ENCODE measurements at regions not wholly inside any gene's neighbourhood (a gene's known extent, or its start where the extent isn't known, plus 50 kb on each side); places are given as distances from the start of the nearest gene placed in this dataset.
A peak's percentile ranks its signal among the peaks of the same experiment; 100 is the strongest.

DNA sequence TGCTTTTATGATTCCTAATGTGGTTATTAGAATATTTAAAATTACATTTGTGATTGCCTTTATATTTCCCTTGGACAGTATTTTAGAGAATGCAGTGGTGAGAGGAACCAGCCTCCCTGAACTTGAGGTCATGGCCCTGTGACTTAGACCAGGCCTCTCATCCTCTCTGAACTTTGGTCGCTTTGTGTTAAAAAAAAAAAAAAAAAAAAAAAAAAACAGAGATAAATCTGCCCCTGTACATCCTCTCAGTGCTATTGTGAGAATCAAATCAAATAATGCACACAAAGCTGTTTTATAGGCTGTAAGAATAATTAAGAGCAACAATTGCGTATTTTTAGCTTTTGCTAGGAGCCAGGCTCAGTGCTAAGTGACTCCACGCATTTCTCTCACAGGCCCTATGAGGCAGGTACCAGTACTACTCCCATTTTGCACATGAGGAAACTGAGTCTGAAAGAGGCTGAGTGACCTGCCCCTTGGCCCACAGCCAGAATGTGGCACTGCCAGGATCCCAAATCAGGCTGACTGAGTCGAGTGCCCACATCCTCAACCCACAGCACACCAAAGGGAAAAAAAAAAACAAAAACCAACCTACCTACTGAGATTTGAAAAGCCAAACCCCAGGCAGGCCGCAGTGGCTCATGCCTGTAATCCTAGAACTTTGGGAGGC is 110.3 kb upstream of the LARP1 start:
- TF ChIP-seq YY1 (IDR thresholded peaks at IDR 0.05; ENCODE audit: low read depth) (no peak), EGR1 (IDR thresholded peaks at IDR 0.05) (no peak), USF1 (IDR thresholded peaks at IDR 0.05) (no peak), FOXM1 (IDR thresholded peaks at IDR 0.05; ENCODE audit: borderline replicate concordance, low read depth) (no peak), TCF12 (IDR thresholded peaks at IDR 0.05; ENCODE audit: low read depth) (no peak), EP300 (IDR thresholded peaks at IDR 0.05; ENCODE audit: borderline replicate concordance) (no peak), TAF1 (IDR thresholded peaks at IDR 0.05; ENCODE audit: low read depth) (no peak), RAD21 (IDR thresholded peaks at IDR 0.05; ENCODE audit: low read depth) (no peak), REST (IDR thresholded peaks at IDR 0.05; ENCODE audit: low read depth) (no peak)

DNA sequence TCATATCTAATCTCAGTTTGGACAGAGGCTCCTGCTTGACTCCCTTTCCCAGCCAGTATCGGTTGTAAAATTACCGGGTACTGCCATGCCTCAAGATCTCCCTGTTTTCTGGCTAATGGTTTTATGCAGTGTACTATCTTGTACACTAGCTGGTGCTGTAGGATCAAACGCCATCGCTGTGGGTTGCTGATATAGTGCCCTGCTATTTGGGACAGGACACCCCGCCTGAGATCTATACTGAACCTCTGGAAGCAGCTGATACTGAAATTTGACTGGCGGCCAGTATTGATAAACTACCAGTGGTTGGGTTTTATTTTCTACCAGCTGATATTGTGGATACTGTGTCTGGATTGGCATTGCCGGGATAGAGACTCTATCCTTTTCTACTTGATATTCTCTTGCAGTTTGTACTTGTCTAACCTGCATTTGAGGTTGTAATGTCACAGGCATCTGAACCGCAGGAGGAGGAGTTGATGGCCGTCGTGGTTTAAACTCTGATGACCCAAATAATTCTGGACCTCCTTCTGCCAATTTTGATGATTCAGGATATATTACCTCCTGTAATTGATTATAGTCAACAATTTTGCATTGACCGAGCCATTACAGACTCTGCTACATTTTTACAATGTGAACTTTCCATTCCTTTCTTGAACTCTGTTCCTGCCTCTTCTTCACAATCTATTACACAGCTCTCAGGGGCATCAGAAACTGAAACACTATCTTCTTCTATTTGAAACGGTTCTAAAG is 112.5 kb upstream of the LARP1 start:
- TF ChIP-seq EGR1 (IDR thresholded peaks at IDR 0.05) = no peak
- TF ChIP-seq RAD21 (IDR thresholded peaks at IDR 0.05; ENCODE audit: low read depth) = peak; percentile 88

GRCh38 chr5:154640213-154640831 is 114.9 kb upstream of the LARP1 start:
- TF ChIP-seq RAD21 (IDR thresholded peaks at IDR 0.05; ENCODE audit: low read depth) = peak; percentile 66

DNA sequence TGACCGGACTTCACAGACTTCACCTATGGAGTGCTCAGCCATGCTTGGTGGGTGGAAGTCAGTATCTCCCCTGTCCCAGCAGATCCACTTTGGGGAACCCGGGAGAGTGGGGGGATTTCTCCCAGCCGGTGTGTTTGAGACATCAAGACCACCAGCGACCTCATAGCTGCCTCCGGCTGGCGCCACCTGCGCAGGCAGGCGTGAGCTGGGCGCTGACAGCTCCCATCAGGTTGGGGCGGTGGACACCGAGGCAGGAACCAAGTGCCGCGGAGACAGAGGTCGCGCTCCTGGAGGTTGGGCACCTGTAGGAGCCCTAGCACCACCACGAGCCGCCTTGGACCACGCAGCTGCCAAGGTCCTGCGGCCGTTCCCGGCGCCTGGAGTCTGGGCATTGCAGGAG is 124.0 kb upstream of the LARP1 start:
- TF ChIP-seq TEAD4 (IDR thresholded peaks at IDR 0.05) = no peak

DNA sequence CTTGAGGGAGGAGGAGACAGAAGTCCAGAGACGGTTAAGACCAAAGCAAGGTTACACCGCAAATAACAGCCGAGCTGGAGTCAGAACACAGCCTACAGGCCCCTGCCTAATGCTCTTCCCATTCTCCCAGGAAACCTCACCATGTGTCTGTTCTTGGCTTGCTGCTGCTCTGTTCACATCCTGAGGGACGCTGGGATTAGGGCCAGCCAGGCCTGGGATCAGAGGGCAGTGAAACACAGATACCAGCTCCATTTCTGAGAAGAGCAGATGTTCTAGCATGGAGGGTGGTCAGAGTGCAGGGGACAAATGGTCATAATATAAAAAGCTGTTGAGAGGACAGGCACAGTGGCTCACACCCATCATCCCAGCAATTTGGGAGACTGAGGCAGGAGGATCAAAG is 124.8 kb upstream of the LARP1 start:
- no peak for TF ChIP-seq REST (IDR thresholded peaks at IDR 0.05; ENCODE audit: low read depth)
- no peak for TF ChIP-seq CEBPB (IDR thresholded peaks at IDR 0.05)
- TF ChIP-seq EP300 (IDR thresholded peaks at IDR 0.05; ENCODE audit: borderline replicate concordance) = no peak
- TF ChIP-seq MAX (IDR thresholded peaks at IDR 0.05) = no peak
- TF ChIP-seq TEAD4 (IDR thresholded peaks at IDR 0.05) = no peak
- no peak for TF ChIP-seq FOXM1 (IDR thresholded peaks at IDR 0.05; ENCODE audit: borderline replicate concordance, low read depth)
- TF ChIP-seq ZBTB7A (IDR thresholded peaks at IDR 0.05; ENCODE audit: low read depth) = no peak
- TF ChIP-seq YY1 (IDR thresholded peaks at IDR 0.05; ENCODE audit: low read depth) = no peak
- no peak for TF ChIP-seq USF1 (IDR thresholded peaks at IDR 0.05)
- no peak for TF ChIP-seq NFIC (IDR thresholded peaks at IDR 0.05)
- no peak for TF ChIP-seq TCF12 (IDR thresholded peaks at IDR 0.05; ENCODE audit: low read depth)
- TF ChIP-seq EGR1 (IDR thresholded peaks at IDR 0.05) = no peak
- TF ChIP-seq RAD21 (IDR thresholded peaks at IDR 0.05; ENCODE audit: low read depth) = no peak
- TF ChIP-seq CREB1 (IDR thresholded peaks at IDR 0.05; ENCODE audit: low read depth) = no peak
- no peak for TF ChIP-seq TAF1 (IDR thresholded peaks at IDR 0.05; ENCODE audit: low read depth)

GRCh38 chr5:154628685-154629084 is 126.5 kb upstream of the LARP1 start:
- TF ChIP-seq ZBTB7A (IDR thresholded peaks at IDR 0.05; ENCODE audit: low read depth) = no peak
- TF ChIP-seq MAX (IDR thresholded peaks at IDR 0.05) = no peak
- TF ChIP-seq EP300 (IDR thresholded peaks at IDR 0.05; ENCODE audit: borderline replicate concordance) = no peak
- no peak for TF ChIP-seq CEBPB (IDR thresholded peaks at IDR 0.05)
- TF ChIP-seq CREB1 (IDR thresholded peaks at IDR 0.05; ENCODE audit: low read depth) = no peak
- TF ChIP-seq TEAD4 (IDR thresholded peaks at IDR 0.05) = no peak
- TF ChIP-seq EGR1 (IDR thresholded peaks at IDR 0.05) = no peak
- no peak for TF ChIP-seq RAD21 (IDR thresholded peaks at IDR 0.05; ENCODE audit: low read depth)
- no peak for TF ChIP-seq FOXM1 (IDR thresholded peaks at IDR 0.05; ENCODE audit: borderline replicate concordance, low read depth)
- no peak for TF ChIP-seq REST (IDR thresholded peaks at IDR 0.05; ENCODE audit: low read depth)
- no peak for TF ChIP-seq USF1 (IDR thresholded peaks at IDR 0.05)
- TF ChIP-seq YY1 (IDR thresholded peaks at IDR 0.05; ENCODE audit: low read depth) = no peak
- TF ChIP-seq NFIC (IDR thresholded peaks at IDR 0.05) = no peak
- no peak for TF ChIP-seq TCF12 (IDR thresholded peaks at IDR 0.05; ENCODE audit: low read depth)
- TF ChIP-seq TAF1 (IDR thresholded peaks at IDR 0.05; ENCODE audit: low read depth) = no peak
